Neural progenitor cell (in vitro differentiated cells): ENCODE measurements at regions not wholly inside any gene's neighbourhood (a gene's known extent, or its start where the extent isn't known, plus 50 kb on each side); places are given as distances from the start of the nearest gene placed in this dataset.

Source experiments
- DNase-seq: peaks from one replicate; pipeline ENCODE4 v3.0.0-alpha.2; 2016; ENCODE audit warnings: low spot score
- H2AFZ ChIP-seq: fragments of 200-600 bp; sonication (generic); replicated peaks from 2 replicates; pipeline ENCODE4 v1.6.1; 2016; ENCODE audit warnings: antibody characterized with exemption
- H3F3A ChIP-seq: fragments of 200-600 bp; sonication (generic); 2 replicates; pipeline ENCODE4 v1.6.1; 2016; ENCODE audit warnings: antibody characterized with exemption, low read depth
- H3K27ac ChIP-seq: fragments of 200-600 bp; sonication (generic); 2 replicates; pipeline ENCODE4 v1.5.1; 2016; ENCODE audit warnings: mild to moderate bottlenecking
- H3K27me3 ChIP-seq: fragments of 200-600 bp; sonication (generic); 2 replicates; pipeline ENCODE4 v1.6.1; 2016; ENCODE audit warnings: mild to moderate bottlenecking, moderate library complexity
- H3K36me3 ChIP-seq: fragments of 200-600 bp; sonication (generic); 2 replicates; pipeline ENCODE4 v1.5.1; 2016
- H3K4me1 ChIP-seq: fragments of 200-600 bp; sonication (generic); 2 replicates; pipeline ENCODE4 v1.6.1; 2016; ENCODE audit warnings: mixed run types
- H3K4me2 ChIP-seq: fragments of 200-600 bp; sonication (generic); 2 replicates; pipeline ENCODE4 v1.6.1; 2016
- H3K4me3 ChIP-seq: fragments of 200-600 bp; sonication (generic); 2 replicates; pipeline ENCODE4 v1.5.1; 2016
- H3K79me2 ChIP-seq: fragments of 200-600 bp; sonication (generic); 2 replicates; pipeline ENCODE4 v1.6.1; 2016; ENCODE audit warnings: low read depth
- H3K9ac ChIP-seq: fragments of 200-600 bp; sonication (generic); 2 replicates; pipeline ENCODE4 v1.6.1; 2016
- H3K9me3 ChIP-seq: fragments of 200-600 bp; sonication (generic); 2 replicates; pipeline ENCODE4 v1.5.1; 2016; ENCODE audit warnings: low read depth
- H4K20me1 ChIP-seq: fragments of 200-600 bp; sonication (generic); 2 replicates; pipeline ENCODE4 v1.6.1; 2016; ENCODE audit warnings: low read depth
- H3K27ac Mint-ChIP-seq: 3 replicates; pipeline ENCODE4 v1.8.0; 2021; ENCODE audit warnings: mixed read lengths
- H3K27me3 Mint-ChIP-seq: 2 replicates; pipeline ENCODE4 v1.8.0; 2022; ENCODE audit warnings: low read depth, mild to moderate bottlenecking, inconsistent platforms, moderate library complexity, mixed read lengths; ENCODE audit not compliant: insufficient read depth
- H3K36me3 Mint-ChIP-seq: 3 replicates; pipeline ENCODE4 v1.8.0; 2021; ENCODE audit warnings: mixed read lengths
- H3K4me1 Mint-ChIP-seq: 3 replicates; pipeline ENCODE4 v1.8.0; 2021; ENCODE audit warnings: mixed read lengths
- H3K4me3 Mint-ChIP-seq: 3 replicates; pipeline ENCODE4 v1.8.0; 2021; ENCODE audit warnings: mild to moderate bottlenecking, moderate library complexity, mixed read lengths
- H3K9me3 Mint-ChIP-seq: 3 replicates; pipeline ENCODE4 v1.8.0; 2020; ENCODE audit warnings: mixed read lengths
- EZH2 ChIP-seq: fragments of 200-600 bp; sonication (generic); IDR thresholded peaks from 2 replicates; pipeline ENCODE4 v1.6.1; 2017; ENCODE audit warnings: antibody characterized with exemption, mild to moderate bottlenecking, moderate library complexity
- EZH2phosphoT487 ChIP-seq: fragments of 200-600 bp; sonication (generic); IDR thresholded peaks from 2 replicates; pipeline ENCODE4 v1.6.1; 2017; ENCODE audit warnings: antibody characterized with exemption
- TF ChIP-seq, protein P1 (sequence below): fragments of 200-600 bp; sonication (generic); IDR thresholded peaks from 2 replicates; pipeline ENCODE4 v1.5.1; 2017; ENCODE audit warnings: antibody characterized with exemption, mild to moderate bottlenecking

- Mint-ChIP-seq H3K27ac (no peak overlapping the region), H3K4me3 (no peak overlapping the region), H3K9me3 (no peaks in the 10 kb centered on the region), H3K36me3 (no peaks in the 10 kb centered on the region), H3K27me3 (no peaks in the 10 kb centered on the region), H3K4me1 (no peaks in the 10 kb centered on the region)
- no peaks in the 10 kb centered on the region for H3F3A ChIP-seq
- no peaks in the 10 kb centered on the region for H3K27me3 ChIP-seq
- no peaks in the 10 kb centered on the region for H3K36me3 ChIP-seq
- H3K79me2 ChIP-seq = no peaks in the 10 kb centered on the region
- no peaks in the 10 kb centered on the region for H3K9me3 ChIP-seq
- no peak overlapping the region for H3K4me3 ChIP-seq
- no peak overlapping the region for H3K27ac ChIP-seq
- TF ChIP-seq, protein P1, sequence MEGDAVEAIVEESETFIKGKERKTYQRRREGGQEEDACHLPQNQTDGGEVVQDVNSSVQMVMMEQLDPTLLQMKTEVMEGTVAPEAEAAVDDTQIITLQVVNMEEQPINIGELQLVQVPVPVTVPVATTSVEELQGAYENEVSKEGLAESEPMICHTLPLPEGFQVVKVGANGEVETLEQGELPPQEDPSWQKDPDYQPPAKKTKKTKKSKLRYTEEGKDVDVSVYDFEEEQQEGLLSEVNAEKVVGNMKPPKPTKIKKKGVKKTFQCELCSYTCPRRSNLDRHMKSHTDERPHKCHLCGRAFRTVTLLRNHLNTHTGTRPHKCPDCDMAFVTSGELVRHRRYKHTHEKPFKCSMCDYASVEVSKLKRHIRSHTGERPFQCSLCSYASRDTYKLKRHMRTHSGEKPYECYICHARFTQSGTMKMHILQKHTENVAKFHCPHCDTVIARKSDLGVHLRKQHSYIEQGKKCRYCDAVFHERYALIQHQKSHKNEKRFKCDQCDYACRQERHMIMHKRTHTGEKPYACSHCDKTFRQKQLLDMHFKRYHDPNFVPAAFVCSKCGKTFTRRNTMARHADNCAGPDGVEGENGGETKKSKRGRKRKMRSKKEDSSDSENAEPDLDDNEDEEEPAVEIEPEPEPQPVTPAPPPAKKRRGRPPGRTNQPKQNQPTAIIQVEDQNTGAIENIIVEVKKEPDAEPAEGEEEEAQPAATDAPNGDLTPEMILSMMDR = no peak
- TF ChIP-seq EZH2 = no peak
- TF ChIP-seq EZH2phosphoT487 = no peak
- no peaks in the 10 kb centered on the region for H4K20me1 ChIP-seq
- no peaks in the 10 kb centered on the region for H3K4me1 ChIP-seq
- H3K4me2 ChIP-seq = no peak overlapping the region
- DNase-seq = no peak
- H3K9ac ChIP-seq = no peak overlapping the region
- H2AFZ ChIP-seq = no peak overlapping the region
These were observed 592.8 kb downstream of the TUSC7 start for GRCh38 chr3:117302428-117302827.

GRCh38 chr3:117303443-117303842, 593.9 kb downstream of the TUSC7 start:
- no peaks in the 10 kb centered on the region for H3K79me2 ChIP-seq
- H3K4me1 Mint-ChIP-seq = no peaks in the 10 kb centered on the region
- no peak overlapping the region for H3K4me2 ChIP-seq
- H3K4me3 ChIP-seq = no peak overlapping the region
- no peaks in the 10 kb centered on the region for H3K4me1 ChIP-seq
- no peak overlapping the region for H3K27ac Mint-ChIP-seq
- TF ChIP-seq, protein P1 = no peak
- TF ChIP-seq EZH2phosphoT487 (no peak), EZH2 (no peak)
- no peak overlapping the region for H3K27ac ChIP-seq
- H3K27me3 ChIP-seq = no peaks in the 10 kb centered on the region
- H3K9me3 ChIP-seq = no peaks in the 10 kb centered on the region
- H3K36me3 ChIP-seq = no peaks in the 10 kb centered on the region
- no peak overlapping the region for H3K4me3 Mint-ChIP-seq
- H3K27me3 Mint-ChIP-seq = no peaks in the 10 kb centered on the region
- no peak overlapping the region for H2AFZ ChIP-seq
- no peaks in the 10 kb centered on the region for H3F3A ChIP-seq
- no peaks in the 10 kb centered on the region for H3K9me3 Mint-ChIP-seq
- no peak for DNase-seq
- no peaks in the 10 kb centered on the region for H4K20me1 ChIP-seq
- H3K9ac ChIP-seq = no peak overlapping the region
- no peaks in the 10 kb centered on the region for H3K36me3 Mint-ChIP-seq

- Histone ChIP-seq H3K79me2 (no peaks in the 10 kb centered on the region), H2AFZ (no peak overlapping the region), H3K27ac (no peak overlapping the region), H3K4me1 (no peaks in the 10 kb centered on the region), H3K9me3 (no peaks in the 10 kb centered on the region), H3K4me3 (no peak overlapping the region), H3K36me3 (no peaks in the 10 kb centered on the region), H3K4me2 (no peak overlapping the region), H4K20me1 (no peaks in the 10 kb centered on the region), H3K9ac (no peak overlapping the region), H3K27me3 (no peaks in the 10 kb centered on the region), H3F3A (no peaks in the 10 kb centered on the region)
- TF ChIP-seq EZH2 (no peak), EZH2phosphoT487 (no peak)
- TF ChIP-seq, protein P1 = no peak
- H3K27me3 Mint-ChIP-seq = no peaks in the 10 kb centered on the region
- H3K27ac Mint-ChIP-seq = no peak overlapping the region
- H3K36me3 Mint-ChIP-seq = no peaks in the 10 kb centered on the region
- no peak overlapping the region for H3K4me3 Mint-ChIP-seq
- no peaks in the 10 kb centered on the region for H3K4me1 Mint-ChIP-seq
- H3K9me3 Mint-ChIP-seq = no peaks in the 10 kb centered on the region
- DNase-seq = no peak
These were observed 595.1 kb downstream of the TUSC7 start for GRCh38 chr3:117304681-117305080.

DNA sequence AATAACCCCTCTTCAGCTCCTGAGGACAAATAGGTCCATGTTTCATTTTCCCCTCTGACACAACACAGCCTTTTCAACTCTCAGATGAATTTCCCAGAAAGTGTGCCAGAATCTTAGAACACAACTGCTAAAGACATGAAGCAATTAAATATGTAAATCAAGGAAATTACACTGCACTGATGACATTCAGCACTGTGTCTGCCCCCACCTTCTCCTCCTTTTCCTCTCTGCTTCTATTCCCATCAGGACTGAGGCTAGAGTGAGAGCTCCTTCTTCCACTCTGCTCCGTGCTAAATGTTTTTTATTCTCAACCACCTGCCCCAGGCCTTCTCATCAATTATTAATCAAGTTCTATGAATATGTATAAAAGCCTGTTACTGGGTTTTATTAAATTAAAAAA, 596.1 kb downstream of the TUSC7 start:
- Histone ChIP-seq H4K20me1 (no peaks in the 10 kb centered on the region), H2AFZ (no peak overlapping the region), H3K4me3 (no peak overlapping the region), H3K79me2 (no peaks in the 10 kb centered on the region), H3K9me3 (no peaks in the 10 kb centered on the region), H3K27me3 (no peaks in the 10 kb centered on the region), H3F3A (no peaks in the 10 kb centered on the region), H3K4me2 (no peak overlapping the region), H3K36me3 (no peaks in the 10 kb centered on the region), H3K9ac (no peak overlapping the region), H3K27ac (no peak overlapping the region), H3K4me1 (no peaks in the 10 kb centered on the region)
- no peaks in the 10 kb centered on the region for H3K27me3 Mint-ChIP-seq
- H3K4me3 Mint-ChIP-seq = no peak overlapping the region
- H3K4me1 Mint-ChIP-seq = no peaks in the 10 kb centered on the region
- TF ChIP-seq, protein P1 = no peak
- TF ChIP-seq EZH2phosphoT487 = no peak
- no peak for TF ChIP-seq EZH2
- no peaks in the 10 kb centered on the region for H3K9me3 Mint-ChIP-seq
- no peak overlapping the region for H3K27ac Mint-ChIP-seq
- DNase-seq = no peak
- no peaks in the 10 kb centered on the region for H3K36me3 Mint-ChIP-seq
